ENCODE measurements at regions not wholly inside any gene's neighbourhood (a gene's known extent, or its start where the extent isn't known, plus 50 kb on each side); places are given as distances from the start of the nearest gene placed in this dataset.

GRCh38 chr1:191886977-191887376 is 271.3 kb upstream of the RGS18 start:
- no peak overlapping the region for H3K27ac Mint-ChIP-seq
- no peak for ATAC-seq (ENCODE audit: low read depth)
- no peaks in the 10 kb centered on the region for H3K27me3 Mint-ChIP-seq
- CTCF ChIA-PET: no interaction called here
- no peaks in the 10 kb centered on the region for H3K4me1 Mint-ChIP-seq
- DNase-seq: no peak
- TF ChIP-seq CTCF (IDR thresholded peaks at IDR 0.05): no peak
- no peak overlapping the region for H3K4me3 Mint-ChIP-seq
- H3K36me3 Mint-ChIP-seq (ENCODE audit: low read depth): no peaks in the 10 kb centered on the region
- POLR2A ChIA-PET: no interaction called here
- intact Hi-C loops (cut with micrococcal nuclease): no loop called here
- H3K9me3 Mint-ChIP-seq: no peaks in the 10 kb centered on the region

- intact Hi-C loops (cut with micrococcal nuclease): no loop called here
- Mint-ChIP-seq H3K27ac (no peak overlapping the region), H3K4me3 (no peak overlapping the region), H3K4me1 (no peaks in the 10 kb centered on the region), H3K27me3 (no peaks in the 10 kb centered on the region), H3K9me3 (no peaks in the 10 kb centered on the region), H3K36me3 (ENCODE audit: low read depth) (no peaks in the 10 kb centered on the region)
- no peak for TF ChIP-seq CTCF (IDR thresholded peaks at IDR 0.05)
- POLR2A ChIA-PET: no interaction called here
- CTCF ChIA-PET: no interaction called here
- ATAC-seq (ENCODE audit: low read depth): no peak
- no peak for DNase-seq
Observed at GRCh38 chr1:191888996-191889622, 269.2 kb upstream of the RGS18 start.

DNA sequence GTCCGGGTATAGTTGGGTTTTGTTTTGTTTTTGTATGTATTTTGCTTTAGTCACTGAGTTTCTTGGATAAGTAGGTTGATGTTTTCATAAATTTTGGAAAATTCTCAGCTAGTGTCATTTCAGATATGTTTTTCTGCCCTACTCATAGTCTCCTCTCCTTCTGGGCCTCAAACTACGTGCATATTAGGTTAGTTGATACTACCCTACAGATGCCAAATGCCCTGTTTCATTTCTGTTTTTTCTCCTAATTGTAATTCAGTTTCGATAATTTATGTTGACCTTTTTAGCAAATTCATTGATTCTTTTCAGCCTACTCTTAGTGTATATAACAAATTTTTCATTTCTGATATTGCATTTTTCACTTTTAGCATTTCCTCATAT is 268.6 kb upstream of the RGS18 start:
- ATAC-seq (ENCODE audit: low read depth) (no peak), DNase-seq (no peak)
- CTCF ChIA-PET: no interaction called here
- no peak overlapping the region for H3K27ac Mint-ChIP-seq
- H3K27me3 Mint-ChIP-seq: no peaks in the 10 kb centered on the region
- H3K4me1 Mint-ChIP-seq: no peaks in the 10 kb centered on the region
- H3K36me3 Mint-ChIP-seq (ENCODE audit: low read depth): no peaks in the 10 kb centered on the region
- TF ChIP-seq CTCF (IDR thresholded peaks at IDR 0.05): no peak
- POLR2A ChIA-PET: no interaction called here
- intact Hi-C loops (cut with micrococcal nuclease): no loop called here
- no peaks in the 10 kb centered on the region for H3K9me3 Mint-ChIP-seq
- no peak overlapping the region for H3K4me3 Mint-ChIP-seq

- Mint-ChIP-seq H3K27me3 (no peaks in the 10 kb centered on the region), H3K4me3 (no peak overlapping the region), H3K4me1 (no peaks in the 10 kb centered on the region), H3K27ac (no peak overlapping the region), H3K36me3 (ENCODE audit: low read depth) (no peaks in the 10 kb centered on the region), H3K9me3 (no peaks in the 10 kb centered on the region)
- TF ChIP-seq CTCF (IDR thresholded peaks at IDR 0.05): no peak
- DNase-seq (no peak), ATAC-seq (ENCODE audit: low read depth) (no peak)
- intact Hi-C loops (cut with micrococcal nuclease): no loop called here
- ChIA-PET CTCF (no interaction called here), POLR2A (no interaction called here)
Observed at GRCh38 chr1:191890433-191891088, 267.7 kb upstream of the RGS18 start.

DNA sequence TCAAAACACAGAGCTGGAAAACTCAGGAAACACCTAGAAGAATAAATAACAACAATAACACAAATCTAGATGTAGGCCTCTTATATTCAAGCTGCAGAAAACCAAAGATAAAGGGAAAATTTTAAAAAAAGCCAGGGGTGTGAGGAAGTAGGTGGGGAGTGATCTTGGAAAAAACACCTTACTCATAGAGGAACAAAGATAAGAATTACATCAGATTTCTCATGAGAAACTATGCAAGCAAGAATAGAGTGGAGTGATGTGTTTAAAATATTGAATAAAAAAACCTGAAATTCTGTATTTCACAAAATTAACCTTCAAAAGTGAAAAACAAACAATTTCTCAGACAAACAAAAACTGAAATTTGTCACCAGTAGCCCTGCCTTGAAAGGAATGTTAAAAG is 265.5 kb upstream of the RGS18 start:
- no peak for ATAC-seq (ENCODE audit: low read depth)
- POLR2A ChIA-PET: no interaction called here
- H3K36me3 Mint-ChIP-seq (ENCODE audit: low read depth): no peaks in the 10 kb centered on the region

More for the DNA sequence above, 265.5 kb upstream of the RGS18 start:
- Mint-ChIP-seq H3K4me1 (no peaks in the 10 kb centered on the region), H3K27ac (no peak overlapping the region), H3K4me3 (no peak overlapping the region), H3K27me3 (no peaks in the 10 kb centered on the region), H3K9me3 (no peaks in the 10 kb centered on the region)
- TF ChIP-seq CTCF (IDR thresholded peaks at IDR 0.05): no peak
- intact Hi-C loops (cut with micrococcal nuclease): no loop called here
- no peak for DNase-seq
- CTCF ChIA-PET: no interaction called here
